Esophagus squamous epithelium (tissue), 4 donors: ENCODE measurements at regions not wholly inside any gene's neighbourhood (a gene's known extent, or its start where the extent isn't known, plus 50 kb on each side); places are given as distances from the start of the nearest gene placed in this dataset.

ENCODE experiments used
- CTCF ChIP-seq, 6 experiments: fragments of 450-650 bp in 4 of 6; fragments of 200-600 bp in 2 of 6; sonication (generic) in 2 of 6; IDR thresholded peaks; one replicate each; pipeline ENCODE4 v1.5.1; 2016 to 2019; ENCODE audit warnings: antibody characterized with exemption in 6 of 6, mild to moderate bottlenecking in 4 of 6, moderate library complexity in 4 of 6
- POLR2A ChIP-seq, 4 donors: fragments of 450-650 bp; IDR thresholded peaks; one replicate each; pipeline ENCODE4 v1.6.1; 2017; ENCODE audit warnings: antibody characterized with exemption in 4 of 4, mild to moderate bottlenecking in 4 of 4, moderate library complexity in 3 of 4

GRCh38 chr6:92361990-92362389 is 1057.4 kb downstream of the EPHA7 start:
- no peak for TF ChIP-seq CTCF (IDR thresholded peaks at IDR 0.05)
- TF ChIP-seq POLR2A (IDR thresholded peaks at IDR 0.05), result no peak
